RWPE1 (cell line): ENCODE measurements at regions not wholly inside any gene's neighbourhood (a gene's known extent, or its start where the extent isn't known, plus 50 kb on each side); places are given as distances from the start of the nearest gene placed in this dataset.

Experiments
- CTCF ChIA-PET: fragments of 350-600 bp; sonication (Branson Sonifier 250); formaldehyde crosslinking; extraction: SDS; loops from one replicate; lab custom pipeline; 2021; lab: Yijun Ruan, JAX
- POLR2A ChIA-PET: fragments of 400-600 bp; formaldehyde crosslinking; extraction: SDS; loops from one replicate; lab custom pipeline; 2020; ENCODE audit warnings: antibody characterized with exemption; ENCODE audit not compliant: low non-redundant PET; lab: Yijun Ruan, JAX
- DNase-seq: peaks from one replicate; pipeline ENCODE4 v3.0.0; 2012; ENCODE audit warnings: low spot score
- H3K27ac ChIP-seq: fragments of 450-650 bp; 2 replicates; pipeline ENCODE4 v1.5.1; 2017
- TF ChIP-seq, protein P1 (sequence below): fragments of 450-650 bp; conservative IDR thresholded peaks from 2 replicates; pipeline ENCODE4 v1.5.1; 2017; ENCODE audit warnings: low read depth, mild to moderate bottlenecking

DNA sequence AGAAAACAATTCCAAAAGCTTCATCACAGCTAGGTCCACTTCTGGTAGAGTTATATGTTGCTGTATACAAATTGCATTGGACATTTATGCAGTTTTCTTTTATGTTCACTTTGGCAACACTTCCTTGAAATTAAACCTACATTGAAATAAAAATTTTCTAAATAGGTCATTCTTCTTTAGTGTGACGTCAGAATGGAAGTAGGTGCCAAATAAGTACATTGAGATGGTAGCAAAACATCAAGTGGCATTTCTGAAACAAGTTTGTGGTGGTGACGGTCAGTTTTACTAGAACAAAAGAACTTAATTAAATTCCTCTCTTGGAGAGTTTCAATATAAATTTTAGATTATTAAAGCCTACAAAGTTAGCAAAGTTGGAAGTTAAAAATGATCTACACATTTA is 895.1 kb downstream of the CDH9 start:
- no peak for DNase-seq
- ChIA-PET POLR2A (no interaction called here), CTCF (no interaction called here)
- TF ChIP-seq, protein P1, sequence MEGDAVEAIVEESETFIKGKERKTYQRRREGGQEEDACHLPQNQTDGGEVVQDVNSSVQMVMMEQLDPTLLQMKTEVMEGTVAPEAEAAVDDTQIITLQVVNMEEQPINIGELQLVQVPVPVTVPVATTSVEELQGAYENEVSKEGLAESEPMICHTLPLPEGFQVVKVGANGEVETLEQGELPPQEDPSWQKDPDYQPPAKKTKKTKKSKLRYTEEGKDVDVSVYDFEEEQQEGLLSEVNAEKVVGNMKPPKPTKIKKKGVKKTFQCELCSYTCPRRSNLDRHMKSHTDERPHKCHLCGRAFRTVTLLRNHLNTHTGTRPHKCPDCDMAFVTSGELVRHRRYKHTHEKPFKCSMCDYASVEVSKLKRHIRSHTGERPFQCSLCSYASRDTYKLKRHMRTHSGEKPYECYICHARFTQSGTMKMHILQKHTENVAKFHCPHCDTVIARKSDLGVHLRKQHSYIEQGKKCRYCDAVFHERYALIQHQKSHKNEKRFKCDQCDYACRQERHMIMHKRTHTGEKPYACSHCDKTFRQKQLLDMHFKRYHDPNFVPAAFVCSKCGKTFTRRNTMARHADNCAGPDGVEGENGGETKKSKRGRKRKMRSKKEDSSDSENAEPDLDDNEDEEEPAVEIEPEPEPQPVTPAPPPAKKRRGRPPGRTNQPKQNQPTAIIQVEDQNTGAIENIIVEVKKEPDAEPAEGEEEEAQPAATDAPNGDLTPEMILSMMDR: no peak
- H3K27ac ChIP-seq: no peak overlapping the region

DNA sequence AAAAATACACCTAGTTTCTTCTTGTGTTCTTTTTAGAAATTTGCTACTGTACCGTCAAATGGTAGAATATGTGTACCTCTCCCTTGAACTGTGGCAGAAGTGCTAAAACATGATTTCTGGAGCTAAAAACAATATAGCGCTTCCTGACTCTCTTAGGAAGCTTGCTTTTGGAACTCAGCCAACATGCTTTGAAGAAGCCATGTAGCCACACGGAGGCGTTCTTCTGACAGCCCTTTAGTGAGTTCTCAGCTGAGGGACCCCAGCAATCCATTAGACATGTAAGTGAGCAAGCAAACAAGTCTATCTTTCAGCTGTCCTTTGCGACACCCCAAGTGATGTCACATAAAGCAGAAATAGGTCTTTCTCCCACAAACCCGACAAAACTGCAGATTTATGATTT is 917.0 kb downstream of the CDH9 start:
- DNase-seq: no peak
- no peak overlapping the region for H3K27ac ChIP-seq
- TF ChIP-seq, protein P1: no peak
- ChIA-PET CTCF (no interaction called here), POLR2A (no interaction called here)

DNA sequence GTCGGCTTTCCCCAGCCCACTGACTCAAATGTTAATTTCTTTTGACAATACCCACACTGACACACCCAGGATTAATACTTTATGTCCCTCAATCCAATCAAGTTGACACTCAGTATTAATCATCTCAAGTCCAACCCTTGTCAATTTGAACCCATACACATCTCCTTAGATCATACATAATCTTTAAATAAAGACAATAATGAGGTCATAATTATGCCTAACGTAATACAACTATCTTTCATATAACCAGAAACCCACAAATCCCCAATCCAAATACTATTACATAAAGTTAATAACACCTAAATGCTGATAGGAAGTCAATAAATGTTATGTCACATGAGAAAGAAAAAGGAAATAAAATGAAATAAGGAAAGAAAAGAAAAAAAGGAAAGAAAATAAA is 934.2 kb downstream of the CDH9 start:
- H3K27ac ChIP-seq: no peak overlapping the region
- ChIA-PET CTCF (no interaction called here), POLR2A (no interaction called here)
- TF ChIP-seq, protein P1: no peak
- DNase-seq: no peak

DNA sequence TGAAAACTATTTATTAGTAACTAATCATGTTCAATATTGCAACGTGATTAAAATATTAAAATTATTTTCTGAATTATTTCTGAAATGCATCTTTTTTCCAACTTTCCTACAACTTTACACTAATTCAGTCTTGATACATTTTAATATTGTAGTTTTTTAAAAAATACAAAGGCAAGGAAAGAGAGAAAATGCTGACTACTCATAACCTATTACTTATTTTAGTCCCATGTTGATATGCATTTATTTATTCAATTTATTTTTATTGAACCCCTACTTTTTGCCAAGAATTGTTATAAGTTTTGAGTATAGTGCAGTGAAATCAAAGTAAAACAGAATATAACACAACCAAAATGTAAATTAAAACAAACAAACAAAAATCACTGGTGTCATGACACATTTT is 978.2 kb downstream of the CDH9 start:
- TF ChIP-seq, protein P1: no peak
- DNase-seq: no peak
- ChIA-PET CTCF (no interaction called here), POLR2A (no interaction called here)
- H3K27ac ChIP-seq: no peak overlapping the region

DNA sequence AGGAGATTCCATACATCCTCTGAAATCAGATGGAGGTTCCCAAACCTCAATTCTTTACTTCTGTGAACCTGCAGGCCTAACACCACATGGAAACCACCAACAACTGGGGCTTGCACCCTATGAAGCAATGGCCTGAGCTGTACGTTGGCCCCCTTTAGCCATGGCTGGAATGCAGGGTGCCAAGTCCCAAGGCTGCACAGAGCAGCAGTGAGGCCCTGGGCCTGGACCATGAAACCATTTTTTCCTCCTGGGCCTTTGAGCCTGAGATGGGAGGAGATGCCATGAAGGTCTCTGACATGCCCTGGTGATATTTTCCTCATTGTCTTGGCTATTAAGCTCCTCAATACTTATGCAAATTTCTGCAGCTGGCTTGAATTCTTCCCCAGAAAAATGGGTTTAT is 983.8 kb downstream of the CDH9 start:
- DNase-seq: no peak
- CTCF ChIA-PET: no interaction called here
- TF ChIP-seq, protein P1: no peak
- no peak overlapping the region for H3K27ac ChIP-seq
- POLR2A ChIA-PET: no interaction called here

DNA sequence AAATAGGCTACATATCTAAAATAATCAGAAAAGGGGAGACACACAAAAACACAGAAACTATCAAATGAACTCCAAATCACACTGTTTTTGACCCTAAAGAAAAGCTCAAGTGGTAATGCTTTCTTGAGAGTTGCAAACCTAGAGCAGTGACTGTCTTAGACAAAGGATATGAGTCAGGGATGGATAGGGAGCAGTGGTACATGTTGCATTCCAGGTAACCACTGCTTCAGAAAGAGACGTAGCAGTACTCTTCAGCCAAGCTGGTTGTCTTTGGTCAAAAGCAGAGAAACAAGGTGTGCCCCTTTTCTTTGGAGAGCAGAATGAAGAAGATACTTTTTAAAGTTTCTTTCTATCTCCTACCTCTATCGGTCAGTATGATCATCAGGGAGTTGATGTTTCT is 1003.6 kb downstream of the CDH9 start:
- DNase-seq: peak; percentile 20
- CTCF ChIA-PET: no interaction called here
- H3K27ac ChIP-seq: no peak overlapping the region
- POLR2A ChIA-PET: no interaction called here
- TF ChIP-seq, protein P1: no peak

DNA sequence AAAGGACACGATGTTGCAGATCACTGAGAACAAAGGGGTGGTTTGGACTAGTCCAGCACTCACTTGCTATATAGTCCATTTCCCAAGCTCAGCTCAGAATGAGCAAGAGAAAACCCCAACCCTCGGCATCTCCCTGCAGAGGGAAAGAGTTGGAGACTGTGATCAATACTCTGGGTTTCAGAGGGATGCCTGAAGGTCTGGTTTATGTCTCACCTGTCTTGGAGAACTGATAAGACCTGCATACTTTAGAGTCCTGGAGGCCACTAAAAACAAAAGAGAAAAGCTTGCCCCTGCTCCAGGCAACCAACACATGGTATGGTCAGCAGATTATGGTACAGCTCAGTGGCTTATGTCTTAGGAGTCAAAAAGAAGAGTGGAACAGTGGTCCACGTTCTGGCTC is 1006.9 kb downstream of the CDH9 start:
- ChIA-PET POLR2A (no interaction called here), CTCF (no interaction called here)
- no peak overlapping the region for H3K27ac ChIP-seq
- no peak for DNase-seq
- TF ChIP-seq, protein P1: no peak
